NT2/D1 (cell line): ENCODE measurements at regions not wholly inside any gene's neighbourhood (a gene's known extent, or its start where the extent isn't known, plus 50 kb on each side); places are given as distances from the start of the nearest gene placed in this dataset.

Experiments
- SUZ12 ChIP-seq: IDR thresholded peaks from 2 replicates; pipeline ENCODE4 v1.6.1; 2011; ENCODE audit not compliant: insufficient read length, insufficient read depth; ENCODE audit errors: extremely low read depth
- ZNF274 ChIP-seq: IDR thresholded peaks from 2 replicates; pipeline ENCODE4 v1.6.1; 2011; ENCODE audit warnings: mild to moderate bottlenecking, low read depth, low read length

GRCh38 chr19:30148039-30148790 lies 206.2 kb downstream of the URI1 start:
- TF ChIP-seq ZNF274 = no peak
- no peak for TF ChIP-seq SUZ12
